GM12878 (cell line): ENCODE measurements at regions not wholly inside any gene's neighbourhood (a gene's known extent, or its start where the extent isn't known, plus 50 kb on each side); places are given as distances from the start of the nearest gene placed in this dataset.

Source experiments
- ATAC-seq: fragments of 200-7000 bp; cut with Tn5 transposase; 3 replicates; pipeline ENCODE4 v1.9.1; 2020; ENCODE audit warnings: mild to moderate bottlenecking, moderate library complexity
- BruUV-seq: library from RNA; stranded (reverse); fragments of 400-500 nt; replicated peaks from 2 replicates; lab custom pipeline; 2021; lab: Mats Ljungman, UMichigan
- CTCF ChIA-PET: fragments of 300-600 bp; sonication (Branson Sonifier 250); formaldehyde crosslinking; extraction: SDS; loops from one replicate; lab custom pipeline; 2021; ENCODE audit warnings: inconsistent platforms; lab: Yijun Ruan, JAX
- POLR2A ChIA-PET: fragments of 350-600 bp; formaldehyde crosslinking; extraction: SDS; loops from one replicate; lab custom pipeline; 2021; ENCODE audit warnings: inconsistent platforms; lab: Charles Lee
- RAD21 ChIA-PET: fragments of 300-600 bp; sonication (Branson Sonifier 250); formaldehyde crosslinking; loops from one replicate; lab custom pipeline; 2023; ENCODE audit warnings: antibody characterized with exemption; ENCODE audit not compliant: unreplicated experiment; lab: Charles Lee
- SMC1A ChIA-PET: fragments of 300-600 bp; sonication (Branson Sonifier 250); formaldehyde crosslinking; loops from one replicate; lab custom pipeline; 2023; ENCODE audit not compliant: unreplicated experiment, uncharacterized antibody; lab: Charles Lee
- DNase-seq: peaks from one replicate; pipeline ENCODE4 v3.0.0-alpha.2; 2011; ENCODE audit warnings: low read depth, low spot score
- FAIRE-seq: peaks from 3 replicates; lab custom pipeline; 2011; peaks lifted over from hg19 to GRCh38; lab: Jason Lieb, UNC
- H2AFZ ChIP-seq: 2 replicates; pipeline ENCODE4 v1.6.0; 2011; ENCODE audit warnings: low read depth, low read length, control low read depth; ENCODE audit not compliant: control insufficient read depth
- H3K27ac ChIP-seq: 2 replicates; pipeline ENCODE4 v1.5.1; 2011; ENCODE audit warnings: control low read depth; ENCODE audit not compliant: control insufficient read depth, insufficient read depth
- H3K27me3 ChIP-seq, 2 experiments: replicated peaks in 1 of 2; 2 replicates each; pipeline versions ENCODE4 v1.6.0 to v1.6.1; 2011; ENCODE audit warnings: low read length in 1 of 2; ENCODE audit not compliant: control insufficient read depth in 2 of 2, insufficient read depth in 2 of 2
- H3K36me3 ChIP-seq, 2 experiments: 2 replicates each; pipeline ENCODE4 v1.5.1; 2011; ENCODE audit warnings: low read length in 1 of 2; ENCODE audit not compliant: control insufficient read depth in 2 of 2, insufficient read depth in 2 of 2
- H3K4me1 ChIP-seq: 2 replicates; pipeline ENCODE4 v1.6.1; 2011; ENCODE audit warnings: mild to moderate bottlenecking, low read length, moderate library complexity, mixed read lengths; ENCODE audit not compliant: control insufficient read depth, insufficient read depth
- H3K4me2 ChIP-seq: 2 replicates; pipeline ENCODE4 v1.6.0; 2011; ENCODE audit warnings: control low read depth; ENCODE audit not compliant: control insufficient read depth, insufficient read depth
- H3K4me3 ChIP-seq: fragments of 200-600 bp; sonication (generic); 2 replicates; pipeline ENCODE4 v1.5.1; 2016
- H3K79me2 ChIP-seq: 2 replicates; pipeline ENCODE4 v1.6.0; 2011; ENCODE audit warnings: low read length; ENCODE audit not compliant: control insufficient read depth, insufficient read depth
- H3K9ac ChIP-seq: 2 replicates; pipeline ENCODE4 v1.8.0; 2011; ENCODE audit warnings: low read length, control low read depth, mixed read lengths; ENCODE audit not compliant: control insufficient read depth, insufficient read depth
- H3K9me3 ChIP-seq: replicated peaks from 3 replicates; pipeline ENCODE4 v1.5.1; 2011; ENCODE audit warnings: mild to moderate bottlenecking, low read length; ENCODE audit not compliant: control insufficient read depth, insufficient read depth
- H4K20me1 ChIP-seq: 2 replicates; pipeline ENCODE4 v1.6.0; 2011; ENCODE audit not compliant: control insufficient read depth, insufficient read depth
- CBX3 ChIP-seq: fragments of 200-600 bp; sonication (generic); IDR thresholded peaks from 2 replicates; pipeline ENCODE4 v1.6.1; 2016; ENCODE audit warnings: low read depth, borderline replicate concordance
- CHD1 ChIP-seq: IDR thresholded peaks from 2 replicates; pipeline ENCODE4 v1.6.1; 2012; ENCODE audit warnings: low read depth, low read length, improper control_type of control experiment
- CREB1 ChIP-seq: IDR thresholded peaks from 2 replicates; pipeline ENCODE4 v1.6.1; 2012; ENCODE audit warnings: low read depth, mild to moderate bottlenecking, inconsistent platforms
- DPF2 ChIP-seq: fragments of 450-650 bp; IDR thresholded peaks from 2 replicates; pipeline ENCODE4 v1.6.1; 2017; ENCODE audit warnings: mild to moderate bottlenecking
- MYB ChIP-seq: fragments of 150-350 bp; IDR thresholded peaks from 2 replicates; pipeline ENCODE4 v1.6.1; 2014; ENCODE audit warnings: mild to moderate bottlenecking, low read depth, low read length, borderline replicate concordance
- MYC ChIP-seq: IDR thresholded peaks from 2 replicates; pipeline ENCODE4 v1.6.1; 2011; ENCODE audit warnings: mild to moderate bottlenecking, low read length, moderate library complexity, inconsistent platforms; ENCODE audit not compliant: insufficient read depth, insufficient replicate concordance, insufficient read length, severe bottlenecking
- RELA ChIP-seq: fragments of 450-650 bp; IDR thresholded peaks from 2 replicates; pipeline ENCODE4 v1.8.0; 2014; ENCODE audit warnings: borderline replicate concordance; ENCODE audit not compliant: partially characterized antibody
- SMAD1 ChIP-seq: fragments of 450-650 bp; IDR thresholded peaks from 2 replicates; pipeline ENCODE4 v1.6.1; 2018; ENCODE audit warnings: mild to moderate bottlenecking, low read depth; ENCODE audit not compliant: partially characterized antibody
- SRF ChIP-seq, 2 experiments: IDR thresholded peaks; 2 replicates each; pipeline ENCODE4 v1.6.1; 2011; ENCODE audit warnings: low read depth in 2 of 2, low read length in 2 of 2, mild to moderate bottlenecking in 1 of 2, moderate library complexity in 1 of 2
- SUZ12 ChIP-seq: fragments of 200-600 bp; sonication (generic); IDR thresholded peaks from one replicate; pipeline ENCODE4 v1.6.1; 2018; ENCODE audit warnings: antibody characterized with exemption, mild to moderate bottlenecking; ENCODE audit not compliant: unreplicated experiment
- ZNF207 ChIP-seq: fragments of 450-650 bp; IDR thresholded peaks from 2 replicates; pipeline ENCODE4 v1.6.1; 2014; ENCODE audit warnings: antibody characterized with exemption, mild to moderate bottlenecking, borderline replicate concordance
- WGBS: methylation state at CpG from one replicate; pipeline ENCODE4 v1.1.6; 2016; ENCODE audit warnings: low lambda C conversion rate; ENCODE audit not compliant: insufficient replicate concordance, insufficient coverage; ENCODE audit errors: missing lambda C conversion rate; 5-methylcytosine and 5-hydroxymethylcytosine counted together
- in situ Hi-C: fragments of 300-500 bp; cut with MboI; formaldehyde crosslinking; loops from 9 replicates; pipeline ENCODE4 v1.14.3; 2018; ENCODE audit warnings: mixed read lengths
- intact Hi-C: fragments of 100-400 bp; cut with micrococcal nuclease; formaldehyde crosslinking; loops from one replicate; pipeline ENCODE4 v1.14.2; 2022; ENCODE audit not compliant: unreplicated experiment
- TF ChIP-seq, protein P1 (sequence below): fragments of 150-350 bp; IDR thresholded peaks from 2 replicates; pipeline ENCODE4 v1.6.1; 2016; ENCODE audit warnings: low read depth, low read length
- TF ChIP-seq, protein P2 (sequence below): fragments of 450-650 bp; conservative IDR thresholded peaks from 2 replicates; pipeline ENCODE4 v1.6.1; 2017; ENCODE audit warnings: mild to moderate bottlenecking, moderate library complexity
- TF ChIP-seq, protein P3 (sequence below): fragments of 450-650 bp; IDR thresholded peaks from 2 replicates; pipeline ENCODE4 v1.6.1; 2018; ENCODE audit warnings: borderline replicate concordance, mild to moderate bottlenecking; ENCODE audit not compliant: partially characterized antibody

DNA sequence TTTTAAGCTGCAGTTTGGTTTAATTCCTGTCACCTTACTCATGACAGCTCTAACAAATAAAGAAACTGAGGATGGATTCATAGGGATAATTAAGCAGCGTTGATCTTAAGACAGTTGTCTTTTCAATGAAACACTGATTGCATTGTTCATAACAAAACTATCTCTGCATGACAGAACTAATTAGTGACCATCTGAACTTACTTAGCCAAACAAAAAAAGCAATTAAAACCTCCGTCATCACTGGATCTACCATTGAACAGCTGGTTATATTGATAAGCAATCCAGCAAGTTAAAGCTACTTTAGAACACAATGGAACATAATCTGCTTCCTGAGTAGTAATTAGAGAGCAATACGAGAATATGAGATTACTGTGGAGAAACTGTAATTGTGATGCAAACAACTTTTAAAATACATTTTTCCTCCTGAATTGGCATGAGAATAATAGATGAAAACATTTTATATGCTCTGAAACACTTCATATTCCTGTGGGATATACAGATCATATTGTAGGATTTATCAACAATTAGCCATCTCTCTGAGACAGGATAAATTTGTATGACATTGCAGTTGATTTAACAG lies 2576.8 kb downstream of the PCDH7 start:
- DNase-seq (no peak), FAIRE-seq (no peak), ATAC-seq (no peak)
- POLR2A ChIA-PET, result no interaction called here
- SMC1A ChIA-PET, result interaction anchor here (0.6 kb wide), 1 partner anchor 12 kb away, joined by 3 read pairs; no protein-coding TSS in a partner anchor
- Histone ChIP-seq H3K4me1 (no peaks in the 10 kb centered on the region), H3K9me3 (no peaks in the 10 kb centered on the region), H3K4me2 (no peak overlapping the region), H3K27me3 (no peaks in the 10 kb centered on the region), H3K4me3 (no peak overlapping the region), H3K27ac (no peak overlapping the region), H3K9ac (no peak overlapping the region), H4K20me1 (no peaks in the 10 kb centered on the region), H3K79me2 (no peaks in the 10 kb centered on the region), H2AFZ (no peak overlapping the region), H3K36me3 (no peaks in the 10 kb centered on the region)
- intact Hi-C loops, result no loop called here
- 1% methylated on average over 3 of the region's 3 CpGs for WGBS
- no TSS peak for BruUV-seq
- in situ Hi-C loops, result no loop called here
- RAD21 ChIA-PET, result no interaction called here
- CTCF ChIA-PET, result no interaction called here
- TF ChIP-seq, protein P1, sequence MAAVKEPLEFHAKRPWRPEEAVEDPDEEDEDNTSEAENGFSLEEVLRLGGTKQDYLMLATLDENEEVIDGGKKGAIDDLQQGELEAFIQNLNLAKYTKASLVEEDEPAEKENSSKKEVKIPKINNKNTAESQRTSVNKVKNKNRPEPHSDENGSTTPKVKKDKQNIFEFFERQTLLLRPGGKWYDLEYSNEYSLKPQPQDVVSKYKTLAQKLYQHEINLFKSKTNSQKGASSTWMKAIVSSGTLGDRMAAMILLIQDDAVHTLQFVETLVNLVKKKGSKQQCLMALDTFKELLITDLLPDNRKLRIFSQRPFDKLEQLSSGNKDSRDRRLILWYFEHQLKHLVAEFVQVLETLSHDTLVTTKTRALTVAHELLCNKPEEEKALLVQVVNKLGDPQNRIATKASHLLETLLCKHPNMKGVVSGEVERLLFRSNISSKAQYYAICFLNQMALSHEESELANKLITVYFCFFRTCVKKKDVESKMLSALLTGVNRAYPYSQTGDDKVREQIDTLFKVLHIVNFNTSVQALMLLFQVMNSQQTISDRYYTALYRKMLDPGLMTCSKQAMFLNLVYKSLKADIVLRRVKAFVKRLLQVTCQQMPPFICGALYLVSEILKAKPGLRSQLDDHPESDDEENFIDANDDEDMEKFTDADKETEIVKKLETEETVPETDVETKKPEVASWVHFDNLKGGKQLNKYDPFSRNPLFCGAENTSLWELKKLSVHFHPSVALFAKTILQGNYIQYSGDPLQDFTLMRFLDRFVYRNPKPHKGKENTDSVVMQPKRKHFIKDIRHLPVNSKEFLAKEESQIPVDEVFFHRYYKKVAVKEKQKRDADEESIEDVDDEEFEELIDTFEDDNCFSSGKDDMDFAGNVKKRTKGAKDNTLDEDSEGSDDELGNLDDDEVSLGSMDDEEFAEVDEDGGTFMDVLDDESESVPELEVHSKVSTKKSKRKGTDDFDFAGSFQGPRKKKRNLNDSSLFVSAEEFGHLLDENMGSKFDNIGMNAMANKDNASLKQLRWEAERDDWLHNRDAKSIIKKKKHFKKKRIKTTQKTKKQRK, result no peak
- no peak for TF ChIP-seq CBX3
- no peak for TF ChIP-seq MYB
- no peak for TF ChIP-seq MYC
- no peak for TF ChIP-seq ZNF207
- no peak for TF ChIP-seq SUZ12
- no peak for TF ChIP-seq RELA
- TF ChIP-seq SMAD1, result no peak
- TF ChIP-seq, protein P2, sequence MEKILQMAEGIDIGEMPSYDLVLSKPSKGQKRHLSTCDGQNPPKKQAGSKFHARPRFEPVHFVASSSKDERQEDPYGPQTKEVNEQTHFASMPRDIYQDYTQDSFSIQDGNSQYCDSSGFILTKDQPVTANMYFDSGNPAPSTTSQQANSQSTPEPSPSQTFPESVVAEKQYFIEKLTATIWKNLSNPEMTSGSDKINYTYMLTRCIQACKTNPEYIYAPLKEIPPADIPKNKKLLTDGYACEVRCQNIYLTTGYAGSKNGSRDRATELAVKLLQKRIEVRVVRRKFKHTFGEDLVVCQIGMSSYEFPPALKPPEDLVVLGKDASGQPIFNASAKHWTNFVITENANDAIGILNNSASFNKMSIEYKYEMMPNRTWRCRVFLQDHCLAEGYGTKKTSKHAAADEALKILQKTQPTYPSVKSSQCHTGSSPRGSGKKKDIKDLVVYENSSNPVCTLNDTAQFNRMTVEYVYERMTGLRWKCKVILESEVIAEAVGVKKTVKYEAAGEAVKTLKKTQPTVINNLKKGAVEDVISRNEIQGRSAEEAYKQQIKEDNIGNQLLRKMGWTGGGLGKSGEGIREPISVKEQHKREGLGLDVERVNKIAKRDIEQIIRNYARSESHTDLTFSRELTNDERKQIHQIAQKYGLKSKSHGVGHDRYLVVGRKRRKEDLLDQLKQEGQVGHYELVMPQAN, result no peak
- TF ChIP-seq, protein P3, sequence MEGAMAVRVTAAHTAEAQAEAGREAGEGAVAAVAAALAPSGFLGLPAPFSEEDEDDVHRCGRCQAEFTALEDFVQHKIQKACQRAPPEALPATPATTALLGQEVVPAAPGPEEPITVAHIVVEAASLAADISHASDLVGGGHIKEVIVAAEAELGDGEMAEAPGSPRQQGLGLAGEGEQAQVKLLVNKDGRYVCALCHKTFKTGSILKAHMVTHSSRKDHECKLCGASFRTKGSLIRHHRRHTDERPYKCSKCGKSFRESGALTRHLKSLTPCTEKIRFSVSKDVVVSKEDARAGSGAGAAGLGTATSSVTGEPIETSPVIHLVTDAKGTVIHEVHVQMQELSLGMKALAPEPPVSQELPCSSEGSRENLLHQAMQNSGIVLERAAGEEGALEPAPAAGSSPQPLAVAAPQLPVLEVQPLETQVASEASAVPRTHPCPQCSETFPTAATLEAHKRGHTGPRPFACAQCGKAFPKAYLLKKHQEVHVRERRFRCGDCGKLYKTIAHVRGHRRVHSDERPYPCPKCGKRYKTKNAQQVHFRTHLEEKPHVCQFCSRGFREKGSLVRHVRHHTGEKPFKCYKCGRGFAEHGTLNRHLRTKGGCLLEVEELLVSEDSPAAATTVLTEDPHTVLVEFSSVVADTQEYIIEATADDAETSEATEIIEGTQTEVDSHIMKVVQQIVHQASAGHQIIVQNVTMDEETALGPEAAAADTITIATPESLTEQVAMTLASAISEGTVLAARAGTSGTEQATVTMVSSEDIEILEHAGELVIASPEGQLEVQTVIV, result no peak
- TF ChIP-seq CHD1, result no peak
- TF ChIP-seq DPF2, result no peak
- no peak for TF ChIP-seq CREB1
- TF ChIP-seq SRF (IDR thresholded peaks at IDR 0.05; ENCODE audit: low read depth in 2 of 2, low read length in 2 of 2), result no peak
